HepG2 (cell line): ENCODE measurements at regions not wholly inside any gene's neighbourhood (a gene's known extent, or its start where the extent isn't known, plus 50 kb on each side); places are given as distances from the start of the nearest gene placed in this dataset.

Experiments used
- ATAC-seq: fragments of 200-7000 bp; cut with Tn5 transposase; 3 replicates; pipeline ENCODE4 v1.9.1; 2020; ENCODE audit warnings: mild to moderate bottlenecking, moderate library complexity
- BruUV-seq: library from RNA; stranded (reverse); fragments of 400-500 nt; replicated peaks from 2 replicates; lab custom pipeline; 2021; lab: Mats Ljungman, UMichigan
- CTCF ChIA-PET: fragments of 300-600 bp; formaldehyde crosslinking; extraction: SDS; loops from one replicate; lab custom pipeline; 2021; ENCODE audit warnings: low total read pairs, inconsistent platforms, low intra/inter-chr PET ratio; lab: Yijun Ruan, JAX
- POLR2A ChIA-PET: fragments of 350-600 bp; sonication (Branson Sonifier 250); formaldehyde crosslinking; loops from one replicate; lab custom pipeline; 2020; ENCODE audit warnings: antibody characterized with exemption, inconsistent platforms; lab: Yijun Ruan, JAX
- DNase-seq: peaks from one replicate; pipeline ENCODE4 v3.0.0-alpha.2; 2015; ENCODE audit warnings: low spot score
- FAIRE-seq: peaks from 3 replicates; lab custom pipeline; 2011; peaks lifted over from hg19 to GRCh38; lab: Jason Lieb, UNC
- H2AFZ ChIP-seq: one replicate; pipeline ENCODE4 v1.6.1; 2011; ENCODE audit warnings: low read length, inconsistent platforms
- H3K27ac ChIP-seq: fragments of 300-600 bp; 3 replicates; pipeline ENCODE4 v1.8.0; 2011; ENCODE audit warnings: mixed run types, mild to moderate bottlenecking, mixed read lengths, low read length, inconsistent platforms; ENCODE audit not compliant: insufficient read depth; ENCODE audit errors: extremely low read length
- H3K27me3 ChIP-seq, 2 experiments: fragments of 200-600 bp in 1 of 2; 2 replicates in 1 of 2; 3 replicates in 1 of 2; pipeline versions ENCODE4 v1.6.0 to v1.8.0; 2011; ENCODE audit warnings: low read length in 2 of 2, mild to moderate bottlenecking in 2 of 2, moderate library complexity in 2 of 2, inconsistent platforms in 1 of 2; ENCODE audit not compliant: insufficient read depth in 2 of 2, control insufficient read depth in 1 of 2
- H3K36me3 ChIP-seq, 2 experiments: fragments of 200-600 bp in 1 of 2; replicated peaks in 1 of 2; 2 replicates in 1 of 2; 3 replicates in 1 of 2; pipeline versions ENCODE4 v1.5.1 to v1.8.0; 2011; ENCODE audit warnings: low read length in 2 of 2, inconsistent platforms in 1 of 2; ENCODE audit not compliant: insufficient read depth in 2 of 2, control insufficient read depth in 1 of 2
- H3K4me1 ChIP-seq: 2 replicates; pipeline ENCODE4 v1.5.1; 2012; ENCODE audit warnings: low read length, inconsistent platforms; ENCODE audit not compliant: insufficient read depth
- H3K4me2 ChIP-seq: 2 replicates; pipeline ENCODE4 v1.6.0; 2011; ENCODE audit warnings: low read depth, low read length, inconsistent platforms
- H3K4me3 ChIP-seq, 3 experiments: fragments of 200-600 bp in 1 of 3; sonication (generic), shearing (Covaris generic) in 1 of 3; replicated peaks in 1 of 3; 2 replicates each; pipeline ENCODE4 v1.5.1; 2011 to 2016; ENCODE audit warnings: low read length in 3 of 3, inconsistent platforms in 2 of 3, low read depth in 2 of 3, mild to moderate bottlenecking in 2 of 3, control low read depth in 1 of 3, mixed read lengths in 1 of 3; ENCODE audit not compliant: insufficient read depth in 1 of 3
- H3K79me2 ChIP-seq: one replicate; pipeline ENCODE4 v1.6.1; 2011; ENCODE audit warnings: low read length, inconsistent platforms; ENCODE audit not compliant: insufficient read depth
- H3K9ac ChIP-seq: 2 replicates; pipeline ENCODE4 v1.6.0; 2011; ENCODE audit warnings: mild to moderate bottlenecking, low read depth, low read length, inconsistent platforms; ENCODE audit not compliant: insufficient read depth
- H3K9me3 ChIP-seq: 2 replicates; pipeline ENCODE4 v1.5.1; 2012; ENCODE audit warnings: mild to moderate bottlenecking, low read length
- H4K20me1 ChIP-seq: 2 replicates; pipeline ENCODE4 v1.6.0; 2011; ENCODE audit warnings: inconsistent platforms, mild to moderate bottlenecking, low read length, moderate library complexity; ENCODE audit not compliant: insufficient read depth
- ATF7 ChIP-seq, 2 experiments: fragments of 450-650 bp in 1 of 2; sonication (generic) in 1 of 2; formaldehyde crosslinking in 1 of 2; IDR thresholded peaks; 2 replicates each; pipeline versions ENCODE4 v1.4.0 to v1.6.1; 2016 to 2020; ENCODE audit warnings: antibody characterized with exemption in 1 of 2, mild to moderate bottlenecking in 1 of 2, missing genetic modification reagents in 1 of 2
- CHD4 ChIP-seq: fragments of 200-600 bp; sonication (generic); IDR thresholded peaks from 2 replicates; pipeline ENCODE4 v1.7.0; 2017; ENCODE audit warnings: mild to moderate bottlenecking, low read length, borderline replicate concordance
- FOSL1 ChIP-seq: sonication (generic); formaldehyde crosslinking; IDR thresholded peaks from 2 replicates; pipeline ENCODE4 v1.9.0; 2021; ENCODE audit warnings: missing genetic modification reagents, borderline replicate concordance
- GRHL1 ChIP-seq: sonication (generic); formaldehyde crosslinking; conservative IDR thresholded peaks from 2 replicates; pipeline ENCODE4 v1.8.0; 2022; ENCODE audit warnings: missing genetic modification reagents
- KLF6 ChIP-seq: IDR thresholded peaks from 2 replicates; pipeline ENCODE4 v1.8.0; 2016; ENCODE audit warnings: missing biosample characterization, missing genetic modification reagents
- MBD4 ChIP-seq: IDR thresholded peaks from 2 replicates; pipeline ENCODE4 v1.6.1; 2012; ENCODE audit warnings: low read length, inconsistent platforms, borderline replicate concordance
- NRL ChIP-seq: sonication (generic); formaldehyde crosslinking; IDR thresholded peaks from 2 replicates; pipeline ENCODE4 v1.5.0; 2020; ENCODE audit warnings: missing genetic modification reagents, mild to moderate bottlenecking, moderate library complexity, borderline replicate concordance
- PAX8 ChIP-seq: sonication (generic); formaldehyde crosslinking; IDR thresholded peaks from 2 replicates; pipeline ENCODE4 v1.8.0; 2022; ENCODE audit warnings: mild to moderate bottlenecking, missing genetic modification reagents, borderline replicate concordance
- PLSCR1 ChIP-seq: sonication (generic); formaldehyde crosslinking; IDR thresholded peaks from 2 replicates; pipeline ENCODE4 v1.5.0; 2020; ENCODE audit warnings: missing genetic modification reagents, mild to moderate bottlenecking, borderline replicate concordance
- POGZ ChIP-seq: sonication (generic); formaldehyde crosslinking; IDR thresholded peaks from 2 replicates; pipeline ENCODE4 v1.4.0; 2020; ENCODE audit warnings: mild to moderate bottlenecking, missing genetic modification reagents
- SALL2 ChIP-seq: sonication (generic); formaldehyde crosslinking; IDR thresholded peaks from 2 replicates; pipeline ENCODE4 v1.8.1; 2023; ENCODE audit warnings: mild to moderate bottlenecking, missing genetic modification reagents, inconsistent platforms
- SMYD3 ChIP-seq: sonication (generic); formaldehyde crosslinking; IDR thresholded peaks from 2 replicates; pipeline ENCODE4 v1.8.1; 2023; ENCODE audit warnings: mild to moderate bottlenecking, missing genetic modification reagents
- ZBTB43 ChIP-seq: sonication (generic); formaldehyde crosslinking; conservative IDR thresholded peaks from 2 replicates; pipeline ENCODE4 v1.4.0; 2020; ENCODE audit warnings: missing genetic modification reagents
- ZBTB44 ChIP-seq: sonication (generic); formaldehyde crosslinking; IDR thresholded peaks from 2 replicates; pipeline ENCODE4 v1.4.0; 2020; ENCODE audit warnings: missing genetic modification reagents
- ZMYM2 ChIP-seq: sonication (generic); formaldehyde crosslinking; IDR thresholded peaks from 2 replicates; pipeline ENCODE4 v1.8.0; 2022; ENCODE audit warnings: mild to moderate bottlenecking, missing genetic modification reagents
- ZNF414 ChIP-seq: sonication (generic); formaldehyde crosslinking; IDR thresholded peaks from 2 replicates; pipeline ENCODE4 v1.5.0; 2020; ENCODE audit warnings: missing genetic modification reagents
- ZNF44 ChIP-seq: sonication (generic); formaldehyde crosslinking; IDR thresholded peaks from 2 replicates; pipeline ENCODE4 v1.5.1; 2020; ENCODE audit warnings: mild to moderate bottlenecking, missing genetic modification reagents
- ZNF644 ChIP-seq: IDR thresholded peaks from 2 replicates; pipeline ENCODE4 v1.6.1; 2016; ENCODE audit warnings: low read depth
- ZSCAN31 ChIP-seq: sonication (generic); formaldehyde crosslinking; IDR thresholded peaks from 2 replicates; pipeline ENCODE4 v1.5.0; 2020; ENCODE audit warnings: low read depth, mild to moderate bottlenecking, missing genetic modification reagents
- WGBS: methylation state at CpG from one replicate; pipeline ENCODE4 v1.1.6; 2017; ENCODE audit warnings: low lambda C conversion rate; 5-methylcytosine and 5-hydroxymethylcytosine counted together
- in situ Hi-C: cut with HindIII; loops from 2 replicates; pipeline ENCODE4 v1.10.0; 2017; ENCODE audit warnings: low pct_unique_long_range_greater_than_20kb; ENCODE audit not compliant: extremely low pct_ligation_motif_present
- intact Hi-C: fragments of 100-400 bp; cut with micrococcal nuclease; formaldehyde crosslinking; loops from one replicate; pipeline ENCODE4 v1.10.0; 2022; ENCODE audit not compliant: unreplicated experiment

- in situ Hi-C loops: no loop called here
- no peak overlapping the region for H3K4me3 ChIP-seq
- ATAC-seq (no peak), DNase-seq (no peak), FAIRE-seq (no peak)
- TF ChIP-seq PAX8 (no peak), FOSL1 (no peak), NRL (CRISPR knock-in tag) (no peak), ZNF644 (CRISPR knock-in tag) (no peak), POGZ (CRISPR knock-in tag) (no peak), SMYD3 (CRISPR knock-in tag) (no peak), PLSCR1 (CRISPR knock-in tag) (no peak), ZBTB43 (CRISPR knock-in tag) (no peak), GRHL1 (CRISPR knock-in tag) (no peak), ATF7 (IDR thresholded peaks at IDR 0.05) (no peak), ATF7 (CRISPR knock-in tag; IDR thresholded peaks at IDR 0.05) (no peak), MBD4 (no peak), SALL2 (CRISPR knock-in tag) (no peak), ZSCAN31 (CRISPR knock-in tag) (no peak), ZMYM2 (CRISPR knock-in tag) (no peak), ZNF414 (CRISPR knock-in tag) (no peak), ZBTB44 (no peak), KLF6 (CRISPR knock-in tag) (no peak), ZNF44 (CRISPR knock-in tag) (no peak), CHD4 (no peak)
- WGBS: 0% methylated on average over 4 of the region's 4 CpGs
- no peaks in the 10 kb centered on the region for H3K27me3 ChIP-seq
- H3K4me1 ChIP-seq: no peaks in the 10 kb centered on the region
- no peak overlapping the region for H3K27ac ChIP-seq
- no peaks in the 10 kb centered on the region for H3K36me3 ChIP-seq
- BruUV-seq: no TSS peak
- H3K4me2 ChIP-seq: no peak overlapping the region
- no peaks in the 10 kb centered on the region for H3K79me2 ChIP-seq
- H3K9me3 ChIP-seq: peaks cover 28% of the 10 kb centered on the region
- H4K20me1 ChIP-seq: no peaks in the 10 kb centered on the region
- ChIA-PET POLR2A (no interaction called here), CTCF (no interaction called here)
- no peak overlapping the region for H3K9ac ChIP-seq
- no peak overlapping the region for H2AFZ ChIP-seq
- intact Hi-C loops: no loop called here
Observed at GRCh38 chr10:10758306-10758705, 259.4 kb upstream of the CELF2 start.
